ENCODE measurements at regions not wholly inside any gene's neighbourhood (a gene's known extent, or its start where the extent isn't known, plus 50 kb on each side); places are given as distances from the start of the nearest gene placed in this dataset.
"Not testable (repeated sequence)": the region's sequence is repeated elsewhere in the genome, so short reads cannot be mapped to it uniquely, and the experiment has no call there.

DNA sequence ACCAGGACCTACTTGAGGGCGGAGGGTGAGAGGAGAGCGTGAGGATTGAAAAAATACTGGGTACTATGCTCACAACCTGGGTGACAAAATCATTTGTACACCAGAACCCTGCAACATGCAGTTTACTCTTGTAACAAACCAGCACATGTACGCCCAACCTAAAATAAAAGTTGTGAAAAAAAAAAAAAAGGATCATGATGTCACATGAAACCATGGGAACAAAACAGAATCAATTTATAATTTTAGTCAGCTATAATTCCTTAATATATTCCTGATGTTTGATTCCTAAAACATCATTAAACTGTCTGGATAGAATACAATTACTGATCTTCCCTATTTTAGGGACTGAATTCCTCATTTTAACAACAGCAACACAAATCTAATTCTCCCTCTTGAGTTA lies 160.6 kb upstream of the SPRY2 start:
- DNase-seq = no peak

DNA sequence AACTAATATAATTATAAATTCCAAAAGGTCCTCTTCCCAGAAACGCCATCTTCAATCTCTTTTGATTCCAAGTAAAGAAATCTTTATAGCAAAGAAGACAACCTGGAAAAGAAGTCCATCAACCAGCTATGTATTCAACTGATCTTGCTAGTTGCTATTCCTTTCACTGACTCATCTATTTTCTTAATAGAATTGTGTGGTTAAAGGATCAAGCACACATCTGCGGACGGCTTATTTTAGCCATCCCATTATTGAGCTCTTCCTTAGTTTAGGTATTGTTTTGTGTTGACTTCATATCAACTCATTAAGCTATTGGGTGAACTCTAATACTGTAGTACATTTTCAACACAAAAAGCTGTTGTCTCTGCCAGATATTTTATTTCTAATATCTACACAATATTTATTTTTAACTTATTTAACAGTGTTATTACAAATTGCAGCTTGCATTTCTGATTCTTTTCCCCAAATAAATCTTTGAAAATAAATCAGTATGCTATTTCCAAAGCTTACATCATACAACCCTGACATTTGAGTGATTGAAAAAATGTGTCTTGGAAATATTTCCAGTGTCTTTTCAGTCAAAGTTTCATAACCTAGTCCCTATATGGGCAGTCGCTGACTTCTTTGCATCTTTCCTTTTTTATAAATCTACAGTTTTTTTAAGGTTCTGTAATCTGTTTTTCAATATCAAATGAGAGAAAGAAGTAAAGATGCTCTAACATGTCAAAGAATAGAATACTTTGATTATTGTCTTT lies 158.8 kb upstream of the SPRY2 start:
- no peak for DNase-seq

DNA sequence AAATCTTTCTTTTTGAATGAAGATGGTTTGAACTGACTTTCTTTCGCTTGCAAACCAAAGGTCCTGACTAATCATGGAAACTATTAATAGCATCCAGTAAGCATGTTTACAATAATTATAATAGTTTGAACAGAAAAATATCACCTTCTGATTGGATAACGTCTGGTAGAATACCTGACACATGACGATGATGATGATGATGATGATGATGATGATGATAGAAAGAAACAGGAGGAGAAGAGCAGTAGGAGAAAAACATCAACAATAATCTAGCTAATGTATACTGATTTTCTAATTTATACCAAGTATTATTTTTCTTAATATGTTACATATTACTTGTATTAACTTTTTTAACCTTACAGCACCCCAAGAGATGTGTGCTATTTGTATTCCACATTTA lies 157.5 kb upstream of the SPRY2 start:
- DNase-seq = no peak

DNA sequence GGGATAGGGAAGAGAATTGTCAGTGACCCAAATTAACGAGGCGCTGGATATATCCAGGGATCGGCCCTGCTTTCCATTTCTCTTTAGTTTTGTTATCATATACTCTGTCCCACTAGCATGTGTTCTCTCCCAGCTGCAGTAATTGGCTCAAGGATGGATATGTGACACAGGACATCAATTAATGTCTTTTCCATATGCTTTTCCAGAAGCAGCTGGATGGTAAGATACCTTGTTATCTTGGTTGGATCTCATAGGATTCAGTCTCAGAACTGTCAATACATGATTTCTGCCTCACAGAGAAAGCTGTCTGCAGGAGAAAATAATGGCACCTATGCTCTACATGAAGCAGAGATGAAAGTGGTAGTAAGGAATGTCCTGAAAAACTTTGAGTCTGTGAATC lies 157.1 kb upstream of the SPRY2 start:
- no peak for DNase-seq

DNA sequence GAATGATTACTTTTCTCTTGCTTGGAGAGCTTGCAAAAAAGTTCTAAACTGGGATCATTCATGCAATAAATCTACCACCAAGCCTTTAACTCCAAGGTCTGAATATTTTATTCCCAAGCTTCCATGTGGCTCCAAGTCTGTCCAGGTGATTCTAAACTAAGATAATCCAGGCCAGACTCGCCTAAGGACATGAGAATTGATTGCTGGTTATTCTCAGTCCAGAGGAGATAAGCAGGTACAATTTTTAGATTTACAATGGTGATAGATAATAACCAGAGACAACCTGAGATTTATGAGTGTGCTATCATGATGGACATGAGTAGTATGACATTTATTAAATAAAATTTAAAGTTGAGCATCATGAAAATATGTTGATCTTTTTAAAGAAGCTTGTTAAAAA lies 156.5 kb upstream of the SPRY2 start:
- no peak for DNase-seq

DNA sequence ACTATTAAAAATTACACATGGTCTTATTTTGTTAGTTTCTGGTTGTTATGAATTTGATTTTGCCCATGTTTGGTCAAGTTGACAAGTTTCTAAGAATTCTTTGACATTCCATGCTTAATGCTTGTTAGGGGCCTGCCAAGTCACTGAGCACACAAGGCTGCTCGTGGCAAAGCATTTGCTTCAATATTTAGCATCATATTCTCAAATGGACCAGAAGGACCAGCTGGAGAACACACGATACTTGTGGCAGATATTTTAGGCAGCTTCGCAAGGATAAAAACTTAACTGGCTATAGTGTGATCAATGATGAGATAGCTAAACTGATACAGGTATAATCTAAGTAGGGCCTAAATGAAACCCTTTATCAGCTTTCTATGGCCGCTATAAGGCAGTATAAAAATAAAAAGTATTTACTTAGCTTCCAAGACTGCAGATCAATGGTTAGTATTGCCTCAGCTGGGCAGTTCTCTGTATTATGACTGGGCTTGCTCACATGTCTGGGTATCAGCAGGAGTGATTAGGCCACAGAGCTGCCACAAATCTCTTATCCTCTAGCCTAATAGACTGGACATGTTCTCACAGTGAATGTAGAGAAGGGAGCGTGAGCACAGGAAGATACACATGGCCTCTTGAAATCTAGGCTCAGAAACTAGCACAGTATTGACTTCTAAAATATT lies 155.9 kb upstream of the SPRY2 start:
- no peak for DNase-seq

DNA sequence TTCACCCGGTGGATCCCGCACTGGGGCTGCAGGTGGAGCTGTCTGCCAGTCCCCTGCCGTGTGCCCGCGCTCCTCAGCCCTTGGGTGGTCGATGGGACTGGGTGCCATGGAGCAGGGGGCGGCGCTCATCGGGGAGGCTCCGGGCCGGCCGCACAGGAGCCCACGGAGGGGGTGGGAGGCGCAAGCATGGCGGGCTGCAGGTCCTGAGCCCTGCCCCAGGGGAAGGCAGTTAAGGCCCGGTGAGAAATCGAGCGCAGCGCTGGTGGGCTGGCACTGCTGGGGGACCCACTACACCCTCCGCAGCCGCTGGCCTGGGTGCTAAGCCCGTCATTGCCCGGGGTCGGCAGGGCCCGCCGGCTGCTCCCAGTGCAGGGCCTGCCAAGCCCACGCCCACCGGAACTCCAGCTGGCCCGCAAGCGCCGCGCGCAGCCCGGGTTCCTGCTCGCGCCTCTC lies 149.6 kb upstream of the SPRY2 start:
- DNase-seq = not testable (repeated sequence)

DNA sequence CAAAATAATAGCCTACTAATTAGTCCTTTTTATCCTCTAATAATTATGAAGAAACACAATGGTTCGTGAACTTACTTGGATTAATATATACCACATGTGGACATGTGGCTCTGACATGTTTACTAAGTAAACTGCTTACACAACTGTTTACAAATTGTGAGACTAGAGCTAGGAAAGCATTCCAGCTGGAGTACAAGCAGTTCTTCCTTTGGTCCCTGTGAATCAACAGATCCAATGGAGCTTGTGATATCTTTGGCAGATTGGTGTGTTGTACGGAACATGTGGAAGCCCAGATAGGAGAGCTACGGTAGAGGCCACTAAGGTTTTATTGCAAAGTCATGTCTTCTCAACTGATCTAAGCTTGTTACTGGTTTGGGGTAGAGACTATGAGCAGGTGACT lies 145.5 kb upstream of the SPRY2 start:
- no peak for DNase-seq

DNA sequence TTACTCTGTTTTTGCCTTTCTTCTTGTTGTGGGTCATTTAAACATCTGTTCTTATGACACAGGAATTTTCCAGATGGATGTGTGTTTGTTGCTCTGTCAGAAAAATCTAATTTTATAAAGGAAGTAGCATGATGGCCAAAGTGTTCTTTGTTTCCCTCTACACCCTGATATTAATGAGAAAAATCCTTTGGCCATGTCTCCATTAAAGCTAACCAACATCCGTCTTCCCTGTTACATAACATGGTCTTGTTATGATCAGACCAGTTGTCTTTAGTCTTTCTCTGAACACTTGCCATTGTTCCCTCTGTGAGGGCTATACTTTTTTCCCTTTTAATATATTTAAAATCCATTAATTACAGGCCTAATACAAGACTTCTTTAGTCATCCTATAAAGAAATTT lies 142.2 kb upstream of the SPRY2 start:
- DNase-seq = no peak

DNA sequence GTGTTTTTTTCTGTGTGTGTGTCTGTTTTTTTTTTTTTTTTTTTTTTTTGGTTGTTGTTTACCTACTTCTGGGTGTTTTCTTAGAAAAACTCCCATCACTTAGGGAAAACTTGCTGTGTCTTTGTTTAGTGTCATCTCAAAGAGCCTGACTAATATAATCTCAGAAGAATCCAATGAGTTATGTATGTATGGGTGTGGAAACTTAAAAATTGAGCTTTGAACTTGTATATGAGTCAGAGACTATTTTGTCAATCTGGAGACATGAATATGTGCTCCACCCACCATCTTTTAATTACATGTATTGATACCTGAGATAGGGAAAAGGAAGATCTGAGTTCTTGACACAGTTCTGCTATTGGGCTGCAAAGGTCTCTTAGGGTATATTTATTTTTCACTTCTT lies 140.7 kb upstream of the SPRY2 start:
- DNase-seq = no peak

DNA sequence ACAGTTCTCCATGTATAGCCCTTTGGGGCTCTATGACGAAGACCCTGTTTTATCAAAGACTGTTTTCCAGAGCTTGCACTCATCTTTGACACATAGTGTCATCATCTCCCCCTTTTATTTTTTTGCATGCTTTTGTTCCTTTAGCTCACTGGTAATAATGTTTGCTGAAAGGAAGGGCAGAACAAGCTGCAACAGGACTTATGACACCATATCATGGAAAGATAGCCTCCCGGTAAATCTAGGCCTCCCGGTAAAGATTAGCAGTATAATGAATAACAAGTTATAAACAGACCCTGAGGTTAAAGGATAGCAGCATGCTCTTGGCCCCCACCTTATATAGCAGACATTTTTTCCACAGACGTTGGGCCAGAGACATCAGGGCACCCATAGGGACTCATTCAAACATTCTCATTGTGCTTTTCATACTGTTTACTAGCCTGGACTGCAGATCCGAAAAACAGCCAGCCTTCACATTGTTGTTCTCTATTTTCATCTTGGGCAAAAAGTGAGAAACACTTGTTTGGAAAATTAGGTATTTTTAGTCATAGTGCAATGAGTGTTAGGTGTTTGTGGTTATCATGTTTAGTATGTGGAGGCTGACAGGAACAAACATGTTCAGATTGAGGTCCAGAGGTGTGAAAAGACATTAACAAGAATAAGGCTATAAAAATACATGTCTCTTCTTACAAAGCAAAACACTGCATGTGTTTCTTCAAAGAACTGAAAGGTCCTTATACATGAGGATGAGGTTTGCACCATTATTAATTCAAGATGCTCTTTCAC lies 136.9 kb upstream of the SPRY2 start:
- DNase-seq = no peak

DNA sequence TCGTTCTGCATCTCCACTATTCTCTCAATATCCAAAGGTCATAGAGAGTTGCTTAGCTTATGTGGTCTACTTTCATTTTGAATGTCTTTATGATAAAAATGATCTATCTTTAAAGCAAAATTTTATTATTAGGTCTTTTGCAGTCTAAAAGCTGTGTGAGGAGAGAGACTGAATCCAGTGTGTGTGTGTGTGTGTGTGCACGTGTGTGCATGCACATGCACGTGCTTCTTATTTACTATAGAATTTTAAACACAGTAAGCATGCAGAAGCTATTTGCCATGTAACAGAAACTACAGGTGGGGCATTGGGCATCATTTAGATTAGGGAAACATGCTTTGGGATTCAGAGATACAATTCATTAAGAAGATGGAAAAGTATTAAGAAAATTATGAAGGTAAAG lies 136.0 kb upstream of the SPRY2 start:
- no peak for DNase-seq

DNA sequence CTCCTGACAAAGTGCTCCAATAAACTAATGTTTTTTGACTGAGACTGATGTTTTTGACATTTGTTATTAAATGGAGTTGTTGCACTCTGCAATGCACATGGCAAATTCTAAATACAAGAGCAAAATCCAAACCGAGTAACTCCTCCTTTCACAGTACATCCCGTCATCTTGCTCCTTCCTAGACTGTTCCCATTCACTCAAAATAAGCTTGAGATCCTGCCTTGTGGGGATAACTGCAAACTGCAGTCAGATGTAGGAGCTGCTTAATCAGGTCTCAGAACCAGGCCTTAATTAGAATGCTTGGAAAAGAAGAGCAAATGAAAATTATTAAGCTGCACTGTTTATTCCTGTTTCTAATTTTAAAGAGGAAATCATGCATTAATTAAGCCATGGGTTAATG lies 134.8 kb upstream of the SPRY2 start:
- no peak for DNase-seq

DNA sequence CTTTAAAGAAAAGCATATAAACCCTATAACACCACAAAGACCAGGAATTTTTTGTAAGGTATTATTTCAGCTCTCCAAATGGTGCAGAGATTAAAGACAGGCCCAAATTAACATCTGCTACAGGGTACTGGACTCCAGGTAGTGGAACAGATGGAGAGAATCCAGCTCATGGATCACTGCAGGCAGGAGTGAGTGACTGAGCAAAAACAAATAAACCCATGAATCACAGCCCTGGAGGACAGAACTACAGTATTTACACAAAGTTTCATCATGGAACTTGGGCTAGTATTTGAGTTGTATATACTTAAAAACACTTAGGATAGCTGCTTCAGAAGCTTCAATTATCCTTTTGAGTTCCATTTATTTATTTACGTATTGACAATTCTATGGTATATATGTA lies 132.8 kb upstream of the SPRY2 start:
- no peak for DNase-seq

DNA sequence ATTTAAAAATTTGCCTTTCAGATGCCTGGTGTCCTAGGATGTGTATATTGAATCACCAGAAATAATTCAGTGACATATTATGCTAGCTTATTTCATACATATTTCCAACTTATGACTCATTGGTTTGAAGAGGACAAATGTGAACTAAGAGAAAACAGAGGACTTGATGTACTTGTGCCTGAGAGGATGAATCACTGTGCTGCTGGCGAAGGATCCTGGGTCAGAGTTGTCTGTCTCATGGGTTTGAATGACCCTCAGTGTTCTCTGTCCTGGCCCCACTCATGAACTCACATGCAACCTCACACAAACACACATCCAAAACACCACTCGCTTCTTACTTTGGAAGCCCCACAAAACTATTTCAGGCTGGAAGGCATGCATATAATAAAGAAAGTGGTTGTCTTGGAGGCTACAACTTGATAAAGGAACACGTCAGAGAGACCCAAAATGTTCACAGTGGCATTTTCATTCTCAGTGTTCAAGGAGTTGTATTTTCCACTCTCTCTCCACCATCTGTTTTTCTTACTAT lies 129.0 kb upstream of the SPRY2 start:
- no peak for DNase-seq

DNA sequence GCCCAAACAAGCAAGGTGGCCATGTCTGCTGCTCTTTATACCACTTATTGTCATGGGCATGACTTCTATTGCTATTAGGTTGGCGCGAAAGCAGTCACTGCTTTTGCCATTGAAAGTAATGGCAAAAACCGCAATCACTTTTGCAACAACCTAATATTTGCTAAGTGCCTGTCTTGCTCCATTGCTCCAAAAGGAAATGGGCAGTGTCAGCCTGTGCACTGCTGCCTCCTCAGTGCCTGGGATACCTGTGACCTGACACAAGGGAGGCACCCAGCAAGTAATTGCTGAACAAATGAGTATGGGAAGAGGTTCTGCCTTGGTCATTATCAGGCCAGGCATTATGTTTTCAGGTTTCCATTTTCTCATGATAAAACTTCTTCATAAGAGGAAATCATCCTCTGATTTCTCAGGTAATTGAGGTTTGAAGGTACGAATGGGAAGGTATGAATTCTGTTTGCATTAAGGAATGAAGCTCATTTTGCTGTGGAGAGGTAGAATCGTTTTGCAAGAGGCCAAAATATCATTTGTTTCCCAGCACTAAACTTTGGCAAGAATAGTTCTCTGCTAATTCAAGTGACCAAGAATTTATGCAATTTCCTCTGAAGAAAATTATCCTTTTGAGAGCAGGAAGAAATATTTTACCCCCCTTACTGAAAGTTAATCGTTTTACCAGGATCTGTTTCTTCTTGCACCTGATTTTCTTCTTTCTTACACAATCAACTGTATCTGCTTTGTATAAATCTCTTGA lies 128.4 kb upstream of the SPRY2 start:
- no peak for DNase-seq

DNA sequence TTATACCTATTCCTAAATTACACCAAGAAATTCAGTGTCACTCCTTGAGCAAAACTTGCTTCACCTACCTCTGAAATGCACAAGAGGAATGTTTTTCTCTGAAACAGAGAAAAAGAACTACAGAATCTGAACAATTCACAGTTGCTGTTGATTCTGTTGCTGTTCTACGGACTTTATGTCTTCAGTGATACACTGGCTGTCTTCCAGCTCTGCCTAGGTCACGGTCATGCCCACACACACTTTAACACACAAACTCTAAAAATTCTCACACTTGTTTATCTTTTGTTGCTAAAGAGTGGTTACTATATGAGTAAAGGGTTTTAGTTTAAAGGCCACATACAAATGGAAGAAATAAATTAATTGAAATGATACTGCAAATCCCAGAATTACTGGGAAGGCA lies 124.4 kb upstream of the SPRY2 start:
- DNase-seq = no peak

DNA sequence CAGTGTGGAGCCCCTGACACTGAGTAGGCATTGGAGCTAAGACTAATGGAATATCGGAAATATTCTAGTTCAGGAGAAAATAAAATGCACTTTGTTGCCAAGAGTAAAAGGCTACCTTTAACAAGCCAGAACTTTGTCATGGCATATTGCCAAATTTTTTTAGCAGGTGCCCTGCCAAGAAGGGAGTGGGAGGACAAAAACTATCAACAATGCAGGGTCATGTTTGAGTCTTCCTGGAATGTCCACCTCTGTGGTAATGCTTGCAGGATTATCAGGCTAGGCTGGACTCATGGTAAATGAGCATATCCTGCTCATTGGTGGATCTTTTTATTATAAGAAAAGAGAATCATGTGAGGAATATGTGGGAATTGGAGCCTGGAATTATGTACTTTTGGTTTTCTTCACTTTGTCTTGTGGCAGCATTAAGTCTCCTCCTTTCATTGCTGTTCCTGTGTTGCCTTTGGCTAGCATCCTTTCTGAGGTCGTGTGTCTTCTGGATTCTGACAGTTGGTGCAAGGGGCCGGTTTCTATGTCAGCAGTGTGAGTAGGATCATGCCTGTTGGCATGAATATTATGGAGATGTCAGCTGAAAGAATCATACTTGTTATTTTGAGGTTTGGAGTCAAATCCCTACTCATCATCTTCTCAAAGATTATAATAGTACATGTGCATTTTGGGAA lies 122.9 kb upstream of the SPRY2 start:
- no peak for DNase-seq

DNA sequence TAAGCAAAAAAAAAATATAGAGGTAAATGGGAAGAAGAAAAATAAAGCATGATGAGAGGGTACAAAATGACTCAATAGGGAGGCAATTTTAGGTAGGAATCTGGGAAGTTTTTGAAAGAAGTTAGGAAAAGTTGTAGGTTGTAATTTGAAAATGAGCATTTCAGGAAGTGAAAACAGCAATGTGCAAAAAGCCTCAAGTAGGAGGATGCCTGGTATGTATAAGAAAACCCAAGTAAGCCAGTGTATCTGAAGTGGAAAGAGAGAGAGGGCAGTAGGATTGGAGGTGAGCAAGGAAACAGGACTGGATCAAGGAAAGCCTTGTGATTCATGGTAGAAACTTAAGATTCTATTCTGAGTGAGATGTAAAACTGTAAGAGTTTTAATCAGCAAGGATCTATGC lies 121.6 kb upstream of the SPRY2 start:
- DNase-seq = no peak

DNA sequence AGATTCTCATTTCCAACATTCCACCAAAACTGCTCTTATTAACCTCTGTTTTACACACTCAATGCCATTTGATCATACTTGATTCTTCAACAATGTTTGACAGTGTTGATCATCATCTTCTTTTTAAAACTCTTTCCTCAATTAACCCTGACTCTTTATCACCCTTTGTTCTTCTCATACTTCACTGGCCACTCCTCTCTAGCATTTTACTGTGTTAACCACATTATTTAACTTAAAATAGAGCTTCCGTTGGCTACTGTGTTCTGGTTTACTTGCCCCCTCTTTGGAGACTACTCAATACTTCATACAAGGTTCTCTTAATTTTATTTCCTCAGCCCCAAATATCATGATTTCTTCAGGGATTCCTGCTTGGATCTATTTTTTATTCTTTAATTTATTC lies 121.1 kb upstream of the SPRY2 start:
- DNase-seq = no peak

DNA sequence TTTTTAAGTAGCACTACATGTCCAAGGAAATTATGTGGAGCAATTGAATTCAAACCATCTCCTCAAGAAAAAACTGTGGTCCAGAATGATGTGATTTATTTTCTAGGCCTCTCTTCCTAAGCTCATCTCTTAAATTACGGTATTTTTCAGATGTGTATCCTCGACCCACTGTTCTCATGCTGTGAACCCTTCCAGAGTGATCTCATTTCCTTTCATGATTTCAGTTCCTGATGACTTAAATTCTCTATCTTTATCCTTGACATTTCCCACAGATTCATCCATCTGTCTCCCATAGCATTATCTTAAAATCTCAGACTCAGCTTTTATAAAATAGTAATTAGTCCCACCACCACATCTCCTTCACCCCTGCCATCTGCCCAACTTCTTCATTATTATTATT lies 117.6 kb upstream of the SPRY2 start:
- no peak for DNase-seq

DNA sequence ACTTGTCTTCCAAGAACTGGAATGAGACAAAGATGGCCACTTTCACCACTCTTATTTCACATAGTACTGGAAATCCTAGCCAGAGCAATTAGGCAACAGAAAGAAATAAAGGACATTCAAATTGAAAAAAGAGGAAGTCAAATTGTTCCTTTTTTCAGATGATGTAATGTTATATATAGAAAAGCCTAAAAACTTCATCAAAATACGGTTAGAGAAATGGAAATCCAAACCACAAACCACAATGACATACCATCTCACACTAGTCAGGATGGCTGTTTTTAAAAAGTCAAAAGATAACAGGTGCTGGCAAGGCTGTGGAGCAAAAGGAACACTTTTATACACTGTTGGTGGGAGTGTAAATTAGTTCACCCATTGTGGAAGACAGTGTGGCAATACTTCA lies 113.3 kb upstream of the SPRY2 start:
- no peak for DNase-seq

All from CD4-positive, alpha-beta T cell treated with Interleukin-17A for 4 hours (primary cell).